Activated naive CD4-positive, alpha-beta T cell treated with anti-CD3 and anti-CD28 coated beads, Interleukin-2, amount 50 U/mL, for 72 hours (primary cell): ENCODE measurements at regions not wholly inside any gene's neighbourhood (a gene's known extent, or its start where the extent isn't known, plus 50 kb on each side); places are given as distances from the start of the nearest gene placed in this dataset.

ENCODE experiments used
- ATAC-seq, 2 donors: fragments of 150-1000 bp; cut with Tn5 transposase; 2 replicates each; pipeline ENCODE4 v1.10.0; 2021; ENCODE audit warnings: mild to moderate bottlenecking in 2 of 2, moderate library complexity in 2 of 2
- DNase-seq, 2 donors: peaks; one replicate each; pipeline ENCODE4 v3.0.0; 2021 to 2022; ENCODE audit warnings: low spot score in 2 of 2
- H3K27ac Mint-ChIP-seq, 2 donors: one replicate each; pipeline ENCODE4 v1.8.0; 2022; ENCODE audit warnings: mild to moderate bottlenecking in 2 of 2, mixed read lengths in 2 of 2
- H3K36me3 Mint-ChIP-seq, 2 donors: one replicate each; pipeline ENCODE4 v1.8.0; 2022; ENCODE audit warnings: mixed read lengths in 2 of 2
- H3K9me3 Mint-ChIP-seq, 2 donors: one replicate each; pipeline ENCODE4 v1.8.0; 2022; ENCODE audit warnings: mixed read lengths in 2 of 2

DNA sequence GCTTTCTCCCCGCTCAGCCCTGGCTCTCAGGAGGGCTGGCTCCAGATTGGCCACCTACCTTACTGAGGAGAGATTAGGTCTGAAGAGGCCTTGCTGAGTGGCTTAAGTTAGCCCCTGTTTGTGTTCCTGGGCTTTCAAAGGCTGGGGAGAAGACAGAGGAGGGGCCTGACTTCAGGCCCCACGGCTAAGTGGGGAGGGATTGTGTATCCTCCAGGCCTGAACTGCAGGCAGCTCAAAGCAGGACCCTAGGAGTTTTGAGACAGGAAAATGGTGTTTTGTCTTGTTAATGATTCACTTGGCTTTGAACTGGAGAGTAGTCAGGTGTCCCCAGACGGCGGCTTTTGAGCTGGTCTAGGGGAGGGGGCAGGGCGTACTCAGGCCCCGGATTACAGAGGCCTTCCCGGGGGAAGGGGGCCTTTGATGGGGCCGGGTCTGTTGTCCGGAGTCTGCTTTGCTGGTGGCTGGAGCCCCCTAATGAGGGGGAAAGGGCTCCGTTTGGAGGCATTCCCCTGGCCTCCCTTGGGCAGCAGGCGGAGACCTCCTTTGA, 162.0 kb upstream of the SMIM23 start:
- Mint-ChIP-seq H3K36me3 (no peaks in the 10 kb centered on the region), H3K9me3 (no peaks in the 10 kb centered on the region), H3K27ac (no peak overlapping the region)
- no peak for ATAC-seq
- DNase-seq: no peak

DNA sequence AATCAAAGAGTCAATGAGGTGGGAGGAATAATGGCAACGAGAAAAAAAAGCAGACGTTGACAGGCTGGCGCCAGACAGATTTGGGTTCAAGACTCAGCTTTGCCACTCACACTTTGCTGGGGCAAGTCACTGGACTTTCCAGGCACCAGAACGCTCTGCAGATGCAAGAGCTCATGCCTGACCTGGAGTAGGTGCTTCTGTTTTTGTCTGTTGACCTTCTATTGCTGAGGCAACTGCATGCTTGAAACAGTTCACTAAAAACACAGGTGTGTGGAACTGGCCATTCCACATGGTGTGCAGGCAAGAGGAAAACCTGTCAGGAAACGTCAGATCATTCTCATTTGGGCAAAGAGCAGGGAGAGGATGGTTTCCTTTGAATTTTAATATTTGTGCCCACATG, 161.2 kb upstream of the SMIM23 start:
- ATAC-seq (no peak), DNase-seq (no peak)
- Mint-ChIP-seq H3K27ac (no peak overlapping the region), H3K9me3 (no peaks in the 10 kb centered on the region), H3K36me3 (no peaks in the 10 kb centered on the region)

DNA sequence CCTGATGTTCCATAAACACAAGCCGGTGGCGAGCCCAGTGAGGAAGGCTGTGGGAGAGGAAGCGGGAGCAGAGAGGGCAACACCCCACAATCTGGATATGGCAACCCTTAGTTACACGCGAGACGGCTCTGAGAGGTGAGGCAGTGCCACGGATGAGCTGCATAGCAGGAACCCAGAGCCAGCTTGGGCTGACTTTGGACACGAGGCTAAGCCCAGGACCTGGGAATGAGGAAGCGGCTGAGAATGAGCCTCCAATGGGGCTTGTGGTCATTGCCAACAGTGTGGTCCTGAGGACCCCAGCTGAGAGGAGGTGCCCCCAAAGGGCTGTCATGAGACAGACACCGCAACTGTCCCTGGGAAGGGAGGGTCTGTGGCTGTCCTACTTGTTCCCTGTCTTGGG, 160.0 kb upstream of the SMIM23 start:
- H3K36me3 Mint-ChIP-seq: no peaks in the 10 kb centered on the region
- no peak overlapping the region for H3K27ac Mint-ChIP-seq
- ATAC-seq (no peak), DNase-seq (no peak)
- H3K9me3 Mint-ChIP-seq: no peaks in the 10 kb centered on the region

DNA sequence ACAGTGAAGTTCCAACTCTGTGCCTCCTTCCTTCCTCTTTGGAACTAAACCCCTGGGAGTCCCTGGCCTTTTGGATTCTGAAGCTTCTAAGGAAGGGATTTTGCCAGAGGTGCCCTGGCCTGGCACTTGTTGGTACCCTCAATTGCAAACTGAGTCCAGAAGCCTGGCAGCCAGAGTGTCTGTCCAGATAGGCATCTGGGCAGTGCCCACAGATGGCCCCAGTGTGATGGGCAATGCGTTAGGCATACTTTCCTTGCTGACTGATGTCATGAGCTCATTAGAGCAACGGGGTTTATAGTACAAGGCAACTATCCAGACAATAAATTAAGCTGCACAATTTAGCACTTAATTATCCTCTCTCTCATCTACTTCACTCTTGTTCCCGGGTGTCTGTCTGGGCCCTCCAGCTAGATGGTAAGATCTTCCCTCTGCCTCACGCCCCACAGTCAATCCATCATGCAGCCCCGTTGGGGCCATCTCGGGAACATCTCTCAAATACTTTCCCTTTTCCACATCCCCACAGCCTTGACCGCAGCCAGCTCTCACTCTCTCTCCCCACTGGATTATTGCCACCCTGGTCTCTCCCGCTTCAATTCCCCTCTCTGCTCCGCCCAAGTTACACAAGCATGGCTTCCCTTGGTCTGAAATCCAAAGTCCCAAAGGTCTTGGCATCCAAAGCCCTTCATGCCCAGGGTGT, 157.5 kb upstream of the SMIM23 start:
- H3K9me3 Mint-ChIP-seq: no peaks in the 10 kb centered on the region
- no peaks in the 10 kb centered on the region for H3K36me3 Mint-ChIP-seq
- DNase-seq: no peak
- ATAC-seq: no peak
- peak overlapping the region in 1 of 2 donors; percentile 18 for H3K27ac Mint-ChIP-seq

DNA sequence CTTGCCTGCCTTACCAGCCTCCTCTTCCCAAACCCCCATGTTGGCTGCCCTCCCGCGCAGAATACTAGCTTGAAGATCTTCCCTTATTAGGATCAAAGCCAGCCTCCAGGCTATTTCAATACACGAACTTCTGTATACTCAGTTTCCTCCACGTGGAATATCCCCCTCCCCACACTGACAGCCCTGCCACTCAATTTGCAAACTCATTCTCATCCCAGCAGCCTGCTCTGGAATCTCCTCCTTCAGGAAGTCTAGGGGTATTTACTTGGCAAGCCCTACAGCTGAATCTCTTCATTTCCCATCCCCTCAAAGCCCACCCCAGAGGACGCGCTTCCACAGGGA, 157.0 kb upstream of the SMIM23 start:
- DNase-seq: no peak
- no peaks in the 10 kb centered on the region for H3K36me3 Mint-ChIP-seq
- no peaks in the 10 kb centered on the region for H3K9me3 Mint-ChIP-seq
- H3K27ac Mint-ChIP-seq: peak overlapping the region in 1 of 2 donors; percentile 18
- ATAC-seq: no peak

DNA sequence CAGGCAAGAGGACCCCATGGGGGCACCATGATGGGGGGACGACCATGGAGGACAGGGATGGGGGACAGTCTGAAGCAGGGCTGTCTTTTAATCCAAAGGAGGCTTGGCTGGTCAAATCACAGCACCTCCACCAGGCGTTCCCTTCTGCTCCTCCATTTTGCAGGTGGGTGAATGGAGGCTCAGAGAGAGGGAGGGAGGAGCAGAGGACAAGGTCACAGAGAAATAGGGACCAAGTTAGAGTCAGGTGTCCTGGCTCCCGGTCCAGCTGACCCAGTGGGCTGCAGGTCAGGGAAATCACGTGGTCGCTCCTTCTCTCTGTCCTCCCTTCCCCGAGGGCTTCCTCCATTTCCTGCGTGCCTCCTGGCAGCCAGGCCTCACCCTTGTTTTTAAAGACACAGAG, 156.4 kb upstream of the SMIM23 start:
- no peaks in the 10 kb centered on the region for H3K36me3 Mint-ChIP-seq
- H3K27ac Mint-ChIP-seq: no peak overlapping the region

DNA sequence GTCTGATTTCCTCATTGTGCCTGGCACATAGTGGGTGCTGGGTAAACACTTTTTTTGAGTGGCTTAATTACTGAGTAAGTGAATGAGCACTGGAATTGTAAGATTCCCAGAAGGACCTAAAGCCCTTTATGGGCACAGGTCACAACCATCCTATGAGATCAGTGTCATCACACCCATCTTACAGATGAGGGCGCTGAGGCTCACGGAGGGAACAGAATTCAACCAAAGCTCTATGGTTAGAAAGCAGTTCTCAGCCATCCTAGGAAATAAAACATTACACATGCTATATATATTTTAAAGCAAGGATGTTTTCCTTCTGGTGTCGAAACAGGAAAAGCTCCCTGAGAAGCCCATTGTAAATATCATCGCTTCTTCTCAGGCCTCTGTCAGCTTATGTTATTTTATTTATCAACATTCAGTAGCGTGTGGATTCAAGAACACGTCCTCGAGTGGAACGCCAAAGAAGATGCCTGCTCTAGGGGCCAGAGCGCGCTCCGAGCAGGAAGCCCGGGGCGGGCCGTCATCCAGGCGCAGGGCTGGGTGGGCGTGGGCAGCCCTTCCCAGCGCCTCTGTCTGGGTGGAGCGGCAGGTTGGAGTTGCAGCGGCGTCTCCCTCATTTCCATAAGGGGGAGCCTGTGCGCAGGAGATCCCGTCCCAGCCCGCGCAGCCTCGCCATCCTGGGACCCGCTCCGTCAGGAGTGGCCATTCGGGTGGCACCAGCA, 155.8 kb upstream of the SMIM23 start:
- DNase-seq (no peak), ATAC-seq (peak in 1 of 2 donors; percentile 58)
- no peak overlapping the region for H3K27ac Mint-ChIP-seq
- H3K9me3 Mint-ChIP-seq: no peaks in the 10 kb centered on the region
- H3K36me3 Mint-ChIP-seq: no peaks in the 10 kb centered on the region

More for the DNA sequence above, 156.4 kb upstream of the SMIM23 start:
- DNase-seq (no peak), ATAC-seq (no peak)
- H3K9me3 Mint-ChIP-seq: no peaks in the 10 kb centered on the region

DNA sequence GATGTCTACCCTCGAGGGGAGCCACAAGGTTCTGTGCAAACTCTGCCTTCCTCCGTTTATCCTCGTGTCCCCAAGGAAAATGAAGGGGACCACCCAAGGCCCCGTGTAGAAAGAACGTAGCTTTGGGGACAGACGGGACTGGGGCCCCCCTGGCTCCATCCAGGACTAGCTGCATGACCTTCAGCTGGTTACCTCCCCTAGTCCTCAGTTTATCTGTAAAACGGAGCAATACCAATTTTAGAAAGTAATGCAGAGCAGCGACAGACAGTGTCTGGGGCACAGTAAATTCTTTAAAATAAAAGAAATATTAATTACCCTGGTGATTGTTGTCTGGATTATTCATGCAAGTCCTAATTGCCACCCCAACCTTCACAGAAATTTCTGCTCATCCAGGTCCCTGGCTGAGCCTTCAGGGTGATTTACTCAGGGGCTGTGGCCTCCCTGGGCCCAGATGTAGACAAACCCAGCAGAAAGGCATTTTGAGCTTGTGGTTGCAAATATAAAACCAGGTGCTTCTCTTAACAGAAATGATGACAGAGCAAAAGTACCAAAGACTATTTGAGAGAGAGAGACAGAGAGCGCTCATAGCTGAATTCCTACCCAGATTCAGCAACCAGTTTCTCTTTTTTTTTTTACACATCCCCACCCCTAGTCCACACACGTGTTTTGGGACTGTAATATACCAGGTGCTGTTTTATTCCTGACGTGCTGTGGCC, 155.1 kb upstream of the SMIM23 start:
- ATAC-seq: no peak
- H3K27ac Mint-ChIP-seq: no peak overlapping the region
- no peaks in the 10 kb centered on the region for H3K9me3 Mint-ChIP-seq
- DNase-seq: no peak
- H3K36me3 Mint-ChIP-seq: no peaks in the 10 kb centered on the region

DNA sequence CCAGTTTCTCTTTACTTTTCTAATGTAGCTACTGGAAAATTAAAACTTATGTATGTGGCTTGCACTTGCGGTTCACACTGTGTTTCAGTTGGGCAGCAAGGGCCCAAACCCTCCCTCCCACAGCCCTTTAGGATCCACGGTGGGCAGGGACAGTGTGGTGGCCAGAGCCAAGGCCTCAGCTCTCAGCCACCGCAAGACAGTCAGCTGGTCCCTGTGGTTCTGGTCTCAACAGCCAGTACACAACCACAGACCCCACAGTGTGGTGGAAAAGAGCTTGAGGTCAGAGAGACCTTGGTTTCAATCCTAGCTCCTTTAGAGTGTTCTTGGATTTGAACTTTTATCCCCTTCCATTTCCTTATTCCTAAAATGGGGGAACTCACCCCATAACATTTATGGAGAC, 153.0 kb upstream of the SMIM23 start:
- DNase-seq (no peak), ATAC-seq (no peak)
- Mint-ChIP-seq H3K9me3 (no peaks in the 10 kb centered on the region), H3K36me3 (no peaks in the 10 kb centered on the region), H3K27ac (no peak overlapping the region)

DNA sequence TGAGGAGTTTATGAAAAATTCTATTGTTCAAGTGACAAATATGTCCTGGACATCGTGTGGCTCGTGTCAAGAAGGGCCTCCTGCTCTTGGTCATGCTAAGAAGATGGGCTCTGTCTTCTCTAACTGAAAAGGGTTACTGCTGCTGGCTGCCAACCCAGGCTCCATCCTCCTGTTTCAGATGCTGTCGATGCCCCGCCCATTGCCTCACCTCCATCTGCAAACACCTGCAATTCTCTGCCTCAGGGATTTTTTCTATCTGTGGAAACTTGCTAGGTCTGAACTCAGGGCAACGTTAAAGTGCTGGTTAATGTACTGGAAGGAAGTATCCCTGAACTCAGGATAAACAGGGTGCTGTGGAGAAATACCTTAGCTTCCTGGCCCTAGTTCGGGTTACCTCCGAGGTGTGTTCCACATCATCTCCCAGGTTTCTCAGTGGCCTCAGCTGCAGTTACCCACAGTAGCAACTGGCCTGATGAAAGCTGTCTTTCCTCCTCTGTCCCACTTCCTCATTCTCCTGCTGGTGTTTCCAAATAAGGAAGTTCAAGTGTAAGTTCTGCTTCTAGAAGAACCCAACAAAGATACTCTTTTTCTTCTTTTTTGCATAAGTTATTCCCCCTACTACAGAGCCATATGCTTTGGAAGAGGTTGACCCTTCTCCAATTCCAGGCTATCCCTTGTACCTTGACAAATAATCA, 151.7 kb upstream of the SMIM23 start:
- Mint-ChIP-seq H3K36me3 (no peaks in the 10 kb centered on the region), H3K27ac (no peak overlapping the region), H3K9me3 (no peaks in the 10 kb centered on the region)
- ATAC-seq (no peak), DNase-seq (no peak)

DNA sequence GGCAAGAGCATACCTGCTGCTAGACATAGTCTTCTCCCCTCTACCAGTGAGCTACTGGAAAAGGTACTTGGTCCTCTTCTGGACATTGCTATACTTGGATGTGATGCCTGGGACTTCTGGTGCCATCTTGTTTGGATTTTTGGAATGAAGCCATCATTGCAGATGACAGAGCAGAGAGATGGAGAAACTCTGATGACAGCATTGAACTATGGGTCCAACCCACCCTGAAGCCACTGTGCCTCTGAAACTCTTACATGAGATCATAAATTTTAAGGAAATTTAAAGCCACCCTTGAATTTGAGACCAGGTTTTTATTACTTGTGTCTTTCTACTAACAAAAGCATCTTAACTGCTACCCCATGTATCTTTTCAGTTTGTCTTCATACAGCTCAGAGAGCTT, 151.1 kb upstream of the SMIM23 start:
- ATAC-seq: no peak
- H3K36me3 Mint-ChIP-seq: no peaks in the 10 kb centered on the region

DNA sequence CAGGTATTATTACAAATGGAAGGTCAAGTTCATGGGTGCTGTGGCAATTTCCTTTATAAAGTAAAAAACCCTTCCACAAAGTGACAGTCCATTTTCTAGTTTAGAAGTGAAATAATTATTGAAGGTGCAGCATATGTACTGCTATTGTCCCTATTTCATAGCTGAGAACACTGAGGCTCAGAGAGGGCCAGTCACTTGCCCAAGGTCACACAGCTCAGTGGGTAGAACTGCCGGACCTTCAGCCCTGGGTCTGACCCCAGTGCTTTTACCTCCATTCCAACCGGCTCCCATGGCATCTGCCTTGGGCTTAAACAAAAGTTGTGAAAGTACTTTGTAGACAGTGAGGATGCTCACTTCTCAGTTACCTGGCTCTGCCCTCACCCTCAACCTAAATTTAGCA, 150.6 kb upstream of the SMIM23 start:
- DNase-seq (no peak), ATAC-seq (no peak)
- Mint-ChIP-seq H3K9me3 (no peaks in the 10 kb centered on the region), H3K36me3 (no peaks in the 10 kb centered on the region), H3K27ac (no peak overlapping the region)

More for the DNA sequence above, 151.1 kb upstream of the SMIM23 start:
- Mint-ChIP-seq H3K9me3 (no peaks in the 10 kb centered on the region), H3K27ac (no peak overlapping the region)
- DNase-seq: no peak

DNA sequence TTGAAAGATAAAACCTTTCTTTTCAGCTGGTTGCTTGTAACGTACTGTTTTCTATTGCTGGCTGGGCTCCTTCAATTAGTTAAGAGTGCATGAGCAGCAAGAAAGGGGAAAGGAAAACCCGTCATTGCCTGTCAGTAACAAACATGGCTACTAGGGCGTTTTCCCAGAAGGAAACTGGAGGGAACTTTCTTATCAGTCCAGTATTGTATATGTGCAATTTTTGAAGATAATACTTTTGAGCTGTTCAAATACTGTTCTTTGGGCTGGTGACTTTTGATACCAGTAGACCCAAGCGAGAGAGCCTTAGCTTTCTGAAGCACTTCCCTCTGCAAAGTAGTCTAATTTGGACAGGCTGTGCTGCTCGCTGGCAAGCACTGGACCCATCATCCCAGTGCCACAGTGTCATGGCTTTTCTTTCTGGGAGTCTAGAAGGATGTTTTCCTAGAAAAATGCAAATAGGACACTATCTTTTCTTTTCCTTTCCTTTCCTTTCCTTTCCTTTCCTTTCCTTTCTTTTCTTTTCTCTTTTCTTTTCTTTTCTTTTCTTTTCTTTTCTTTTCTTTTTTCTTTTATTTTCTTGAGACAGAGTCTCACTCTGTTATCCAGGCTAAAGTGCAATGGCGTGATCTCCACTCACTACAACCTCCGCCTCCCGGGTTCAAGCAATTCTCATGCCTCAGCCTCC, 149.9 kb upstream of the SMIM23 start:
- H3K27ac Mint-ChIP-seq: peak overlapping the region in 1 of 2 donors; percentile 59
- H3K9me3 Mint-ChIP-seq: no peaks in the 10 kb centered on the region
- DNase-seq (no peak), ATAC-seq (no peak)
- no peaks in the 10 kb centered on the region for H3K36me3 Mint-ChIP-seq

DNA sequence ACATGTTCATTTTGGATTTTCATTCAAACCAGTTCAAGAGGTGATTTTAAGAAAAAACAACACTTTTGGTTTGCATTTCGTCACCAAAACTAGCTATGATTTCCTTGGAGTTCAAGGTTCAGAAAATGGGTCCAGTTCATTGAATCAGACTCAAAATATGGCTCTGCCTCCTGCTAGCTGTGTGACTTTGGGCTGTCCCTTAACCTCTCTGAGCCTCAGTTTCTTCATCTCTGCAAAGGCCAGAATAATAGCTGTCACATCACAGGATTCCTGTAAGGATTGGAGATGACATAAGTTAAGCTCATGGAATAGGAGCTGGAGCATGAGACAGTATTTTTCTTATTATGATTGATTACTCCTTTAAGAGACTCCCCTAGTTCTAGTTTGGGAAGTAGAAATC, 147.8 kb upstream of the SMIM23 start:
- H3K9me3 Mint-ChIP-seq: no peaks in the 10 kb centered on the region
- DNase-seq (no peak), ATAC-seq (no peak)
- no peaks in the 10 kb centered on the region for H3K36me3 Mint-ChIP-seq
- no peak overlapping the region for H3K27ac Mint-ChIP-seq

DNA sequence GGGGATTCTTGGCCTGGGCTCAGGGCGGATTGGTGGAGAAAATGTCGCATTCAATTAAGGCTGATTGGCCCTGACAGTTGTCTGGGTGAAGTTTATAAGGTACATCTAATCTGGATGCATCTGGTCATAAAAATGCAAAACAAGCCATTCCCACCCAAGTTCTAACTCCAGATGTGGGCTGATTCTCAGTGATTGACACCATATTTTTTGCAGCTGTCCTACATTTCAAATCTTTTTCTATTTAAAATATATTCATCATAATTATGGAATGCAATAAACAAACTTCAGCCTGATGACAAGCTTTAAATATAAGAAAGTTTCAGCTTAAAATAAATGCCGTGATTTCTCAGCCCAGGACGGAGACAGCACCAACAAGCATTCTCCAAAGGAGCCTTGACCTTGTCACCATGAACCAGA, 146.4 kb upstream of the SMIM23 start:
- Mint-ChIP-seq H3K36me3 (no peaks in the 10 kb centered on the region), H3K9me3 (no peaks in the 10 kb centered on the region), H3K27ac (no peak overlapping the region)
- no peak for DNase-seq
- ATAC-seq: no peak

DNA sequence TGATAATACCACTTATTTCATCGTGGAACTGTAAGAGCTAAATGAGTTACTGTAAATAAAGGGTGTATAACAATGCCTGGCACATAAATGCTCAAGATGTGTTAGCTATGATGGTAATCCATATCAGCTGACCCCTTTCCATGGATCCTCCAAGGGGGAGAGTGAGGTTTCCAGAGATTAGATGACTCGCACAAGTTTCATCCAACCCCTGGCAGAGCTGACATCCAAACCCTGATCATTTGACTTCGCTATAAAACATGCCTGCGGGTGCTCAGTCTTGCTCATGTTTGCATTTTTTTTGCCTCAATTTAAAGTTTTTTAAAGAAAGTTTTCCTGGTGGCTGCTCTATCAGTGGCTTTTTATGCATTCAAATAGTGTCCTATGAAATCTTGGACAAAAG, 145.7 kb upstream of the SMIM23 start:
- ATAC-seq: no peak
- Mint-ChIP-seq H3K9me3 (no peaks in the 10 kb centered on the region), H3K27ac (no peak overlapping the region), H3K36me3 (no peaks in the 10 kb centered on the region)
- DNase-seq: no peak
